Inferior parietal cortex (tissue), 1 donor: ENCODE measurements at regions not wholly inside any gene's neighbourhood (a gene's known extent, or its start where the extent isn't known, plus 50 kb on each side); places are given as distances from the start of the nearest gene placed in this dataset.

ENCODE experiments used
- DNase-seq: peaks from one replicate; pipeline ENCODE4 v3.0.0-alpha.2; 2016; ENCODE audit errors: extremely low spot score

GRCh38 chr5:164376843-164377242, 871.4 kb downstream of the MAT2B start:
- DNase-seq, result no peak

- DNase-seq, result no peak
These were observed 872.3 kb downstream of the MAT2B start for GRCh38 chr5:164377746-164378145.

- no peak for DNase-seq
These were observed 878.2 kb downstream of the MAT2B start for GRCh38 chr5:164383662-164384061.

GRCh38 chr5:164392531-164392930, 887.1 kb downstream of the MAT2B start:
- DNase-seq, result no peak

DNA sequence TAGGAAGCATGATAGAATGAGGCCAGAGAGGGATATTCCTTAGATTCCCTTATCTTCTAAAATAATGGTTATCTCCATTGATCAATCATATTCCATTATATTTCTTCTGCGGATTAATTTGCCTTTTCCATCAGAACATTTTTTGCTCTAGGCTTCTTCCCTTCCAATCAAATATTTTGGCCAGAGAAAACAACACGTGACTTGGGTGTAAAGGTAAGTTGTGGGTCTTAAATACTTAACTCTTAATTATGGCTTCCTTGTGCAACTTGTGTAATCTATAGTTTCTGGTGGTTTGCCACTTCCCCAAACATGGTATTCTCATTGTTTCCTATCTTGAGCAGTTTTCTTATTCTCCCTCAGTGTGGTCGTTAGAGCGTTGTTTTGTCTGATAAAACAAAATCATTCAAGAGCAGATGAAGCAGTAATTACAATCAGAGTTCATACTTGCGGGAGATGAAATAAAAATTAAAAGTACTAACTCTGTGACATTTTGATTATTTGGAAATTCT, 889.3 kb downstream of the MAT2B start:
- DNase-seq, result no peak

GRCh38 chr5:164412531-164412930, 907.1 kb downstream of the MAT2B start:
- DNase-seq, result no peak

GRCh38 chr5:164420161-164420560, 914.7 kb downstream of the MAT2B start:
- no peak for DNase-seq

DNA sequence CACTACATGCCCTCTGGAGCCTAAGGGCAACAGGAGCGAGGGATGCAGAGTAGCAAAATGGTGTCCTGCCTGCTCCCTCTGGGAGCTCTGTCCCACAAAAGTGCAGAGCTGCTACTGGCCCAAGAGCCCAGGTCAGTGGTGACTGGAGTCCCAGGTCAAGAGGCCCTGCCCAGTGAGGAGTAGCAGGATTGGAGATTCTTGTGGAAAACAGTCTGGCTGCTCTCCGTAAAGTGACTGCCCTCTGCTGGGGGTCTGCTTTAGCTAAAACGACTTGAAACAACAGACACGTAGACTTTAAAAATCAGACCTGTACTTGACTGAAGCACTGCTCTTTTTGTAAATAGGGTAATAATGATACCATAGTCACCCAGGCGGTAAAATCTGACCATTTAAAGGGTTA, 917.0 kb downstream of the MAT2B start:
- DNase-seq, result no peak

DNA sequence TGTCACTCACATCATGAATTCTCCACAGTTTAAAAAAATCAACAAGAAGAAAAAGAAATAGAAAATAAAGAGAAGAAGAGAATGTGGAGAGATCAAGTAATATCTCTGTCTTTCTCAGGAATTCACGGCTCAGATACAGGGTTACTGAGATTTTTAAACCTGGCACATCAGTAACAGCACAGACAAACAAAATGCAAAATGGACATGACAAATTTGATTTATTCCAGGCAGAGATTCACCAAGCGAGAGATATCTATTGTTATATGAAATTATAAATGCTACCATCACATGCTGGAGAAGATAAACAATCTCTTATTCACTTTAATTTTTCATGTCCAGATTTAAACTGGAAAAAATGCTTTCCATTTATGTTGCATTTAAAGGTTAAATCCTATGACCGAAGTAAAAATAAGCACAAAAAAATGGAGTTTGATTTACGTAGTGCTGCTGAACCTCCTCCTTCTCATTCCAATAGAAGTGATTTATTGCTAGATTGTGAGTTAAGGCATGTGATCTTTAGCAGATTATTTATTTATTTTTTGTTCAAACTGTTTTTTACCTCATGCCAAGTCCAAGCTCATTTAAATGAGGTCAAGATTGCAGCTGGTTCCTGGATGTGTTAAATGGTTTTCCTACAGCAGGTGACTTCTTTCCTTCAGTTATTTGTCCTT, 926.4 kb downstream of the MAT2B start:
- no peak for DNase-seq

DNA sequence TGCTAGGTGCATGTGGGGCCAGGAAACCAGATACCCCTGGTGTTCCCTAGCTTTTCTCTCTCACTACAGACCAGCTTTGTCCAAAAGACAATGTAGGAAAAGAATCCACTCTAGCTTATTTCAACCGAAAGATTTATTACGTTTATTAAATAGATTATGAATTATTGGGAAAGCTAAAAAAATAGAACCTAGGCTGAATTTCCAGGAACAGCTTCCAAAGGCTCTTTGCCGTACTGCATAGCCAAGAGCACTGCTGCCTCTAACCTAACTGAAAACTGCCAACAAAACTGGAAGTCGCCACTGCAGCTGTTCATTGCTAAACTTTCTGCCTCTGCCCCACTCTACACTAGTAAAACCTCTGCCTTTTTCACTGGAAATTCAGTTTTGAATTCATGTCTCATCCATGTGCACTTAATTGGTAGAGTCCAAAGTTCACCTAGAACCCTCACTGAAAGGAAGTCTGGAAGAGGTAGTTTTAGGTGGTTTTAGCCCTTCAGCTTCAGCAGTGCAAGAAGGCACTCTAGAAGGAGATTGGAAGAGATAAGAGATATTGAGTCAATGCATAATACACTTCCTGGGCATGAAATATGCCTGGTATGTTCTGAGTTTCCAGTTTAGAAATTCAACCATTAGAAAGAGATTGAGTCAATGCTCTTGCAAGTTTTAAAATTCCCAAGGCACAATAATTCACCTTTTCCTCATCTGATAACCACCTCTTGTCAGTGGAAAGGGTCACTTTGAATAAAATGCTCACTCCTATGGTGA, 927.9 kb downstream of the MAT2B start:
- no peak for DNase-seq

DNA sequence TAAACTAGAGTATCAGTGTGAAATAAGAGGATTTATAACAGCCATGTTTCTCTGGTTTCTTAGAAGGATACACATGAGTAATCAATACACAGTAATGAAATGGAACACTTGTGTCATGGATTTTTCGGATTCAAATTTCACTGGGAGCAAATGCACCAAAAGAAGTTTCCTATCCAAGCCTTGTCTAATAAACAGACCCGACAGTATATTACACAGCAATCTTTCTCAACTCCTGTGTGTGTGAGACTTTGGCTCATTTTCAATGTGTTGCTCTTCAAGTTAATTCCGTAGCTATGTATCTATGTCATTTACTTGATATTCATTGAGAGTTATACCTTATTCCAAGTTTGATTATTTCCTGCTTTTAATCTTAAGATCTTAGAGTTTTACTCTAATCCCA, 930.2 kb downstream of the MAT2B start:
- no peak for DNase-seq

GRCh38 chr5:164439799-164440198, 934.4 kb downstream of the MAT2B start:
- DNase-seq, result no peak

- no peak for DNase-seq
These were observed 944.0 kb downstream of the MAT2B start for GRCh38 chr5:164449460-164449859.

DNA sequence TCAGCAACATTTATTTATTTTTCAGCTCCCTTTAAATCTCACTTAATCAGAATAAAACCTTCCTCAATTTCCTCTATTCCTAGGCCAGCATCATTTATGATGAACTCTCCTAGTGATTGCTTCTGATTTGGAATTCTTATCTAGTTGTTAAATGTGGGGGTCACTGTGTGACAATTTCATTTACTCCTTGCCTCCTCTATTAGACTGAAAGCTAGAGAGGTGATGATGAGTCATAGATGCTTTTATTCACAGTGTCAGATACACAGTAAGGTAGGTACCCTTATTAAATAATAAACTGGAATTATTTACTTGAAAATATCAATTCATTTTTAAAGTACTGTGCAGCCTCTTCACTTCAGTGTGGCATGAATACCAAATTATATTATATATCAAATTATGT, 960.6 kb downstream of the MAT2B start:
- no peak for DNase-seq

GRCh38 chr5:164470312-164470711, 964.9 kb downstream of the MAT2B start:
- no peak for DNase-seq

GRCh38 chr5:164472165-164472564, 966.7 kb downstream of the MAT2B start:
- DNase-seq, result no peak

DNA sequence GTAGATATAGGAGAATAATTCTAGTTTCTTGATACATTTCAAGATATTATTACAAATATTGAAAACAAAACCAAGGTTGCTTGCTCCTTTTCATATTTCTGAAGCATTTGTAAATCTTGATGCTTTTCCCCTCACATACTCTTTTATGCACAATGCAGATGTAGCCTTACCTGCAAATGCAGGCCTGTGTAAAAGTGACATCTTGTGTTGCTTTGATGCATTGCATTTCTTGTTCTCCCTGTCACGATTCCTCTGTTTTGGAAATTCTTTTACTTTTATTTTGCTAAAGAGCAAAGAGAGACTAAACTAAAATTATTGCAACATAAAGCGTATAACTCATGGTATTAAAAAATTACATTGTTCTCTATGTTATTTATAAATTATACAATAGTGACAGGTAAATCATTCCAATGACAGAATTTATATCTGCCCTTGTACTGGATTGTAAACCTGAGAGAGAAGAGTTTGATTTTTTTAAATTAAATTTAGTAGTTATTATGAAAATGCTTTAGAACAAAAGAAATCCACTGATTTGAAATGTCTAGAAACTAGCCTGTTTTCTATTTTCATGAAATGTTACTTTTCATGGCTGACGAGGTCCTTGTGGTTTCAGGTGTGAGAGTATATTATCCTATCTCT, 970.0 kb downstream of the MAT2B start:
- DNase-seq, result peak; percentile 25

DNA sequence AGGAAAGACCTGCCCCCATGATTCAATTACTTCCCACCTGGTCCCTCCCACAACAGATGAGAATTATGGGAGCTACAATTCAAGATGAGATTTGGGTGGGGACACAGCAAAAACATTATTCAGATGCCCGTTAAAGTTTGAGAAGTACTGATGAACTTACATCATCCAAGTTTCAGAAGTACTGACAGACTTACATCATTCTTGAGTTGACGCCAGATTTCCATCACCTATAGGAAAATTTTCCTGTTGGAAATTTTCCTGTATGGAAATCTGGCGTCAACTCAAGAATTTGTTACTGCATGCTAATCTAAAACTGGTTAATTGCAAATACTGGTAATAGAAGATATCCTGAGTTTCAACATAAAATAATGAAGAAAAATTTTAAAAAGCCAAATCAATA, 975.9 kb downstream of the MAT2B start:
- DNase-seq, result no peak

- no peak for DNase-seq
These were observed 976.9 kb downstream of the MAT2B start for GRCh38 chr5:164482351-164482750.

DNA sequence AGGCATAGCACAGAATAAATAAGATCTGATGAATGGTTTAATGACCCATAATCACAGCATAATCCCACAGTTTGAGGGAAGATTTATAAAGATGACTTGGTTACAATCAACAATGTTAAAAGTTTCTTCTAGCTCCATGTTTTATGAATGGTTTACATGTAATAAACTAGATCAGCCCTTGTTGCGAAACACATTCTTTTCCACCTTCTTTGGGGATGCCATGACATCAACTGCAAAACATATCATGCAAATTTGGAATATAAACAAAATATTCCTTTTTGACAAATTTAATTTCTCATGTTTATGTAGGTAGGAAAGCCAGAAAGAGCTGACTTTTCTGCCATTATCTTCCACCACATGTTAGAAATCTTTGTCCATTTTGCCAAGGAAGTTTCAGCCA, 979.5 kb downstream of the MAT2B start:
- DNase-seq, result no peak

DNA sequence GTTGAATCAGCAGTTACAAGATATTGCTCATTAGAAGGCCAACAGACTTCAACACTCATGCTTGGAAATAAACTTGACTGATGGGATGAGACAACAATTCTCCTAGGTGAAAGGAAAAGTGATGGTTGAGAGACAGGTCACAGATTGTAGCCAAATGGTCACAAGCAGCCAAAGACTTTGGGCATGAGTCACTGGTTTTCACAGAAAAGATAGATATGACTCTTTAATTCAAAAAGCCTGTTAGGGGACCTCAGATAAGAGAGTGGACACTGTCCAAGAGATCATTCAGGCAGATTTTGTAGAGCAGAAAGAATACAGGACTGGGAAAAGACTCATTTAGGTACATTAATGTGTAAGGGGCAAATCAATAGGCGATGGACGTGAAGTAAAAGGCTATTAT, 982.5 kb downstream of the MAT2B start:
- no peak for DNase-seq

DNA sequence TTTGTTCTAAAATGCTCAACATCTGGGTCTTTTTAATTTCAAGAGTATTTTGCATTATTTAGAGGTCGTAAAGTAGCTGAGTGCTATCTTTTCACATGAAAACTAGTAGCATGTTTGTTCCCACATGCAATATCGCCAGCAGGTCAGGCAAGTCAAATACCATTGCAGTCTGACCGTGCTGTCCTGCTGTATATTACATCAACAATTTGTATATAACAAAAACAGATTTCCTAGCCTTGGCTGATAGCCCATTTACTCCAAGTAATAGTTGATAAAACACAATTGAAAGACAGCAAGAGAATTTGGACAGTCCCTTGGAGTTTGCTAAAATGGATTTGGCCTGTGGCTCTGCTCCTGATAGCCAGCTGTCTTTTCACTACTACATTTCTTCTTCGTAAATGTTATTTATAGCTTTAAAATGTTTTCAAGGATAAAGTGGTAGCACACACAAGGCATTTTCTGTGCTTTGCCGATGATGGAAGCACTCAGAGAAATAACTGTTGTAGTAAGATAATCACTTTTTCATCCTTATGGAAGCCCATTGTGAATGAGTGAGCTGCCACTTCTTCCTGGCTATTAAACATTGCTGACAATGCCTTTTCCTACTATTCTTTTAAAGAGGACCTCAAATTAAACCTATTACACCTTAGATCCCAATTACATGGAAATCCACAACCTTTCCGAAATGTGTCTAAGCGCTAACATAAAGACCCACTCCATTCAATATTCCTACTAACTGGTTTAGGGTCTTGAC, 992.1 kb downstream of the MAT2B start:
- no peak for DNase-seq
